Stimulated activated CD4-positive, alpha-beta T cell treated with anti-CD3 and anti-CD28 coated beads, Interleukin-2, amount 100 ng/mL, for 24 hours (primary cell): ENCODE measurements at regions not wholly inside any gene's neighbourhood (a gene's known extent, or its start where the extent isn't known, plus 50 kb on each side); places are given as distances from the start of the nearest gene placed in this dataset.

Source experiments
- DNase-seq, 2 donors: peaks; one replicate each; pipeline ENCODE4 v3.0.0-alpha.2; 2020

DNA sequence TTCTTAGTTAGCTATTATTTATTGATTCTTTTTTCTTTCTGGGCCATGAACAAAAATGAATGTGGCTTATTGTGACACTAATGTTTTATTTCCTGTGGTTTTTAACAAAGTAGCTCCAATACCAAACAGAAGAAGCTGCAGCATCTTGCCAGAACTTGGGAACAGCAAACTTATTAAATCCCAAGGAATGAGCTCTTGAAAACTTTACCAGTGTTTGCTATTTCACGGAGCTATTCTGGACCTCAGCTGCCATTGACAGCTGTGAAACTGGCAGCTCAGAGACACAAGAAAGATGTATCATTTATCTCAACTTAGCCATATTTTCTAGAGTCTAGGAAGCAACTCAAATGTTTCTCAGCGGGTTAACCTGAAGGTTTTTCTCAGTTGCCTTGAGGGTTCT, 91.0 kb upstream of the NEUROD1 start:
- no peak for DNase-seq

DNA sequence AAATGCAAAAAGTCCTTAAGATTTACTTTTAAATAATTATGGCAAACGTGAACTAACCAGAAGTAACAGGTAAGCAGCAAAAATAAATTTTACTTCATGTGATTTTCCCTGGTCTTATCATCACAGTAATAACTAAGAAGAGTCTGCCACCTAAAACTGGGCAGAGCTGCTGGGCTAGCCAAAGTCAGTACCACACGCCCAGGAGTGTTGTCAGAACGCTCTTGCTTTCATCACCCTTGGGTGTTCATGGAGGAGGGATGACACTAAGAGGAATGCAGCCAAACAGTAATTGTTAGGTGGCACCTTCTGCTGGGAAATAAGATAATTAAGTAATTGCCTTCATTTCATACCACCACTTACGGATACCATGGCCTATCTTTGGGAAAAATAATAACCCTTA, 92.0 kb upstream of the NEUROD1 start:
- DNase-seq = no peak

DNA sequence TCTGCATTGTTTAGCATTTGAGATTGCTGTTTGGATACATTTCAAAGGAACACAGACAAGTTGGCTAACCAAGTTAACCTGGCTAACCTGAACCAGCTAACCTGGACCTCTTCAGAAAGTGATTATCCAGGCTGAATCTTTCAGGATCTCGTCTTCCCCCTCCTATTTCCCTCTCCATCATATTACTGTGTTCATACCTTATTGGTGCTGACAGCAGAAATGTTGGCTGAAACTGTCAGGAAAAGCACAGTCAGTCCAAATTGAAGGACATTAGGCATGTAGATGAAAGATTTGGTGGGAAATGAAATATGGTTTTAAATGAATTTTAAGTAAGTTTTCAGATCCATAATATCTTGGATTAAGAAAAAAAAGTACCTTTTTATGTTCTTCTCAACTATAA, 92.5 kb upstream of the NEUROD1 start:
- DNase-seq = no peak

- DNase-seq = no peak
Observed at GRCh38 chr2:181774685-181775084, 94.4 kb upstream of the NEUROD1 start.

DNA sequence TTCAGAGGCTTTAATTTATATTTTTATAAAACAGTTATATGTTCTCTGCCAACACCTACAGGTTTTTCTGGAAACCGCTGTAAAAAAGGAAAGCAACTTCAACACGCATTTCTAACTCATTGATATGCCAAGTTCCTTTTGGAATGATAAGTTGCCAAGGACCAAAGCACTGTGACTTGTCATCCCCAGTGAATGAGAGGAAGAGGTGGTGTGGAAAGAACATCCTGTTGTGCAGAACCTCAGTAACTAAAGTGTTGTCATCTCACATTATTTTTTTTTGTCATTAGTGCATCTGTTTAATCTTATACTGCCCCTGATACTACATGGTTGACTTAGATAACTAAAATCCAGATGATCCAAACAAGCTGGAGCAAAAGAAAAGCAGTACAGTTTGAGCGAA, 96.0 kb upstream of the NEUROD1 start:
- no peak for DNase-seq

- no peak for DNase-seq
Observed at GRCh38 chr2:181777734-181778133, 97.4 kb upstream of the NEUROD1 start.

DNA sequence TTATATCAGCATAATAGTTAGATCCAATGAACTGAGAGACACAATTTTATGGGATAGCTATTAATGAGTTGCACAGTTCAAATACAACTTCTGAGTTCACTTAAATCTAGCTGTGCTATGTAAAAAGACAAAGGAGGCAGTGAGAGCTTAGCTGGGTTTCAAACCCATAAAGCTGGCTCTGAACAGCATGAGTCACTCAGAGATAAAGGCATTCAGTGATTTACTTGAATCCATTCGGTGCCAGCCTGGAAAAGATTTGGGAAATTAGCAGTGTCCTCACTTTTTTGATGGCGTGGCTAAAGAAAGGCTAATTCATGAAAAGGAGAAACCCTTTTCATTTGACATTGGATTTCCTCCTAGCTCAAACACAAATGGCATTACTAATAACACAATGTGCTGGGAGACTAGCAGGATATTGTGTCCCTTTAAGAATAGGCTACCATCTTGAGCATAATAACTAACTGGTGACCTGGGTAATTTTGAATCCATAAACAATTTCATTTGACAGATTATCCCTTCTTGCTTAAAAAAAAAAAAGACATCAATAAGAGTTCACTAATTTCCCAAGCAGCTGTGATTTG, 98.4 kb upstream of the NEUROD1 start:
- no peak for DNase-seq

DNA sequence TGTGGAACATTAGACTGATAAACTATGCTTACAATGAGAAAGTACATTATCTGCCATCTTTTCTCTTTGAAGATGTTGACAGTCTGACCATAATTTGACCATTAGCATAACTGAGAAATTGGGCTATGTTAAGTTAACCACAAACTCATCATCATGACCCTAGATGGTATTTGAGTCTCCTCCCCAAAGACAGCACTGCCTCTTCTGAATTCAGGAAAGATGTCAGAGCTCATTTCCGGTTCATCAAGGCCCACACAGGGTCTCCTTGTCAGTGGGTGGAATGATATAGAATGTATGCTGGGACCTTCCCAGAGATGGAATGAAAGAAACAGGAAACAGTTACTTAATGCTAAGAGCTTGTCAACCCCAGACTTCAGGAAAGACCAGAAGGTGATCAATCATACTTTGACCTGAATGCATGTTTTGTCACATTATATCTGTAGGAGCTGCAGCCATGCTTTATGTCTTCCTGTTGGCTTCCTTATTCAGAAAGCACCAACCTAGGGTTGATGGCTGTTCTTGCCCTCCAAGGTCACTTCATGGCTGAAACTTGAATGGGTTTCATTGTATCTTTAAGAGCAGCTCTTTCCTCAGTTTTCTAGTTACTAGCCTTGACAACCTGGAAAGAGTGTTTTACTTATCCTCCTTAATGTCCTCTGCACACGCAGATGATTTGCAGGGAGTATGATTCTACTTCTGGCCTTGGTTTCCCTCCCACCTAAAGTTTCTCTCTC, 99.1 kb upstream of the NEUROD1 start:
- no peak for DNase-seq

DNA sequence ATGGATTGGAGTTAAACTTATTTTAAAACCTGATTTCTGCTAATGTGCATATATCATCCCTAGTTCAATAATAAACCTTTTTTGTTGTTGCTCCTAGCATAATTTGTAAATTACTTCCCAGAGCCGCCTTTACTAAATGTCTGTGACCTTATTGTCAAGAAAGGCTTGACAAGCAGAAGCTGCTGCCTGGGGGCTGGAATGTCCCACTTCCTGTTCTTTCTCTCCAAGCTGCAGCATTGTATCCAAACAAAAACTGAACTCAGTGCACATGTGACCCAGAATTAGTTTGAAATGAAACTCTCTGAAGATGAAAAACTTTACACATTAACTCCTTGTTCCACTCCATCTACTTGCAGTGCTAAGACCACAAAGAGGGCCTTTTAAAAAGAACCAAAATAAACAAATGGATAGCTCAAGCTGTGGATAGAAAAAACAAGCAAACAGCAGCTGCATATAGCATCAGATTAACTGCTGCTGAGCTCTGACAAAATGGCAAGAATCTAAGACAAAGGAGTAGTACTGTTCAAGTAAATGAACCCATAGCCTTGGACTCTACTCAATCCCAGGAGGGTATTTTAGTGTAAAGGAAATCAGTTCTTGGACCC, 99.8 kb upstream of the NEUROD1 start:
- DNase-seq = no peak

GRCh38 chr2:181780657-181781056, 100.3 kb upstream of the NEUROD1 start:
- no peak for DNase-seq

DNA sequence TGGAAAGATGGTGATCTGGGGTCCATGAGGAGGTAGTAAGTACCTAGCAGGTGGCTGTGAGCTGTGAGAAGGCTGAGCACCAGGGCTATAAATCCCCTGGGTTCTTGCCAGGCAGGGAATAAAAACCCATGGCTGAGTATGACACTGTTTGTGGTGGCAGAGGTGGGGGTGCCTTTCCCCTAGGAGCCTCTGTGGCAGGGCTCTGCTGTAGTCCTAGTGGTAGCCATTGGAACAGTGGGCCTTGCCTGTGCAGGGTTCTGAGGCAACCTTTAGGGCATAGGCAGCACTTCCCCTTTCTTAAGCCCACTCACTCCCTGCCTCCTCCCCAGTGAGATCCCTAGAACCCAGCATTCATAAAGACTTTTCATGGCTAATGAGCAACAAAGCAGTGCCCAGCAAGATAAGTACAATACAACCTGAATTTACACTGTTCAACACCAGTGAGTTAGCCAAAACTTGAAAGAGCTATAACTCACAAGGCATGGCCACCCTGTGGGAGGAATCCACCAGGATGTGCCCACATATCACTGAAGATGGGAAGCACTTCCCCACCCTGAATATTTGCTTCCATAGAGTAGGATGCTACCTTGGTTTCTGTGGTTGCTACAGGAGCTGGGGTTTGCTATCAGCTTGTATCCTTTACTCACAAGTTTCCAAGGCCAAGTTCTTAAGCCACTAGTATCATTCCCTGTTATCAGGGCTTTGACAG, 100.9 kb upstream of the NEUROD1 start:
- DNase-seq = no peak

DNA sequence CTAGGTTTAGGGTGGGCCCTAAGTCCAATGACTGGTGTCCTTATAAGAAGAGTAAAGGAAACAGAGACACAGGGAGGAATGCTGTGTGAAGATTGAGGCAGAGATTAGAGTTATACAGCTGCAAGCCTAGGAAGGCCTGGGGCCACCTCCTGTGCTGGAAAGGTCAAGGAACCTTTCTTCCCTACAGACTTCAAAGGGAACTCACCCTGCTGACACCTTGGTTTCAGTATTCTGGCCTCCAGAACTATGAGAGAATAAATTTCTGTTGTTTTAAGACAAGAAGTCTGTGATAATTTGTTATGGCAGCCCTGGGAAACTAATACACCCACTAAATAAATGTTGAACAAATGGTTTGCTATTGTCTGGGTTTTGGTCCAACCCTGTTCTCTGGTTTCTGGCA, 102.3 kb upstream of the NEUROD1 start:
- DNase-seq = no peak

- DNase-seq = no peak
Observed at GRCh38 chr2:181784556-181784955, 104.2 kb upstream of the NEUROD1 start.

GRCh38 chr2:181785691-181786344, 105.5 kb upstream of the NEUROD1 start:
- DNase-seq = no peak

DNA sequence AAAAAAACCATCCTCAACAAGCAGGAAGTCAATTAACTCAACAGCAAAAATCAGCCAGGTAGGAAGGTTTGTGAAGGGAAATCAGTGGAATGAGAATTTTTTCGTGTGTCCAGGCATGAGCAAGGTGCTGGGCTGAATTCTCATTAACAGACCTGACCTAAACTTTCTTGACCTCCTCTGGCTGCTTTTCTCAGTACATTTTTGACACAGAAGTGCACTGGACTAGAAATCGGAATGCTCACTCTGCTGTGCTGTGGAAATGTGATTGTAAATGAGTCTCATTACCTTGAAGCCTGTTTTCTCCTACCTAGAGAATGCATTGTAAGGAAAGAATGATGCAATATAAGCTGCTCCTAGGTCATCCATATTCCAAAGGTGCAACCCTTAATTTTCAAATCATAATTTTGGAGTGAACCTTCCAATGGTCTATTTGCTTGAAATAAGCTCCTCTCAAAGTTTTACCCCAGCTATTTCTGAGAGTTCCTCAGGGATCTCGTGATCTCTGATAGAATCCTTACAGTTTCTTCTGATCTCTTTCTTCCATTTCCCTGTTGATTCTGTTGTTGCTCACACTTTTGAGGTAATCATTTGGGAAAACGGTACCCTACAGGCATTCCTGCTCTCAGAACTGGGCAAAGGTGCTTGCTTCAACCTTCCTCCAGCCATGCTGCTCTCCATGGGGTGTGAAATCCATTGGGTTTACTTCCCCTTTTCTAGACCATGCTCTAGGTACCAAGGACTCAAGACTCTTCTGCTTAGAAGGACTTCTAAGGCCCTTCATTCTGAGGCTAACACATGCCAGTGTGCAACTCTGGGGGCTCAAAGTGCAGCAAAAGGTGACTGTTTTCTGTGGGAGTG, 104.9 kb upstream of the ITPRID2 start:
- no peak for DNase-seq

DNA sequence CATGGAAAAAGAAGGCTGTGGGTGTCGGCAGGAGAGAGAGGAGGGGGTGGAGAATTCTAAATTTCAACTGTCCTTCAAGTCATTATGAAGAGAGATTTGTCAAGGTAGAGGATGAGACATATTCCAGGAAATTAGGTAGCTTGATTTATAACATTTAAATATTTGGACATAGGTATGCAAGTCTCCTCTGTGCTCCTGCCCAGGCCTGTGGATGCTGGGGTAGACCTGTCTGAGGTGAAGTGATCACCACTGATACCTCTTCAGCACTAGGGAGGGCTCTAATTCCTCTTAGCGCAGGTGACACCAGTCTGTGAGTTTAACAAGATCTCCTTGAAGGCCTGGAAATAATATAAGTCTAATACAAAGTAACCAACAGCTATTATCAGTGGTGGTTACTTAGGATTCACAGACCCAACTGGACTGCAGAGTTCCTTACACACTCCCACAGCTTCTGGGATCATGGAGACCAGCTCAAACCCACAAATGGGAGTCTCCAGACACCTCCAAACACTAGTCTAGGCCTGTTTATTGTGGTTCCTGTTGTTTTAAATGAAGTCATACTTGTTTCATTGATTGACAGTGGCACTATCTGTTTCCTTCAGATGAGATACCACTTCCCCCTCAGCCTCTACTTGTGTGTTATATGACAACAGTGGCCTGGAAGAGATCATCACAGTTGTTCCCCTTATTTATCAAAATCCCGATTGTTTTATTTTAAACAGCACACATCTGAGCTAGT, 104.1 kb upstream of the ITPRID2 start:
- DNase-seq = no peak

- no peak for DNase-seq
Observed at GRCh38 chr2:181788897-181789555, 102.5 kb upstream of the ITPRID2 start.

DNA sequence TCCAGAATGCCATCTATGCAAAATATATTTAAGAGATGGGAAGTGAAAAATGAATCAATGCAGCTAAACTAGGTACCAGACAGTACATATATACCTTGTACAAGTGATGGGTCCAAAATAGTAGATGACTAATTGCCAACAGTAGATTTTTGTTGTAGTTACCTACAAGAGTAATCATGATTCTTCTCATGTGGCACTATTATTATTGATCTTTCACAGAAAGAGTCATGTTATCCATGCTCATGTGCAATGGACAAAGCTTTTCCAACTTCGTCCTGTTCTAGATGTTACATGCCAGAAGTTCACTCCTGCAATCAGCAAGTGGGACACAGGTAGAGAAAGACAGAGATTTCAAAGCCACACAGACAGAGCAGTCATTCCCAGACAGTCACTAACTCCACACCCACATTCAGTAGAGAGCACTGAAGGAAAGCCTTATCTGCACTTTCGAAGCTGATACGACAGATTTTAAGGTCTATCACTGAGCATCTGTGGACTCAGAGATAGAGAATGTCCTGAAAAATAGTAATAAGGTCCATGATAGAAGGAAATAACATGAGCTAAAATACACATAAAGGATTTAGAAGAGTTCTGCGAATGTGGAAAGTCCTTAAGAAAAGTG, 101.6 kb upstream of the ITPRID2 start:
- DNase-seq = no peak

DNA sequence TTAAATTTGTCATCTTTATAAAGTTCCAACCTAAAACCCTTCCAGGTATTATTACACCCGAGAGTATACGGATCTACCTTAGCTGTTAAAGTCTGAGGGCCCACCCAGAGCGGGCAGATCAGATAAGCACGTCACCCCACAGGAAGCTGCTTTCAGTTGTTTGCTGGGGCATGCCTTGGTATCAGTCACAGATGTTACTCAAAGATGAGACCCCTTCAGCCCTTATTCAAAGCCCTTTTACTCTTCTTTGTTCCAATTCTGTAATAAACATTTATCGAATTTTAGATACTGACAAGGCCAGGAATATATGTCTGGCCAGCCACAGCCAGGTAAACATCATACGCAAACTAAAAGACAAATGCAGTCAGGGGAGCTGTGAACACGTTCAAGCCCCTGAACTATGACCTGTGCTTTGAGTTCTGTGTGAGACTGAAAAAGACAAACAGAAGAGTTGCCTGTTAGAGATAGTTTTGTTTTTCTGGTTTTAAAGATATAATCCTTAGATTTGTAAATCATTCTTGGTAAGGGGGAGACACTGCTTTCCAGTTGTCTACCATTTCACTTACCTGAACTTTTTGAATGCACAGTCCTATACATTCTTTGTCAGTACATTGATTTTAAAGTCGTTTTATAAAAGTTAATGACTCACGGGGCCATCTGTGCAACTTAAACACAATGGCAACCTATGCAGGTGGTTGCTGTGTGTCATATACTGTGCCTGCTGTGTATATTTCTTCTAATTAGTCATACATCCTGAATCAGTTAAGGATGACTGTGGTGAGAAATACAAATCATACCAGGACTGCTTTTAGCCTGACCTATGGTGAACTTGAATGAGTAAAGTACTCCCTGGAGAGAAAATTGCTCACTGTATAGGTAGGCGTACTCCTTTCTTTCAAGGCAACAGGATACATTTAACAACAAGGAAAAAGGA, 100.5 kb upstream of the ITPRID2 start:
- peak in 1 of 2 donors; percentile 16 for DNase-seq
